ENCODE measurements at regions not wholly inside any gene's neighbourhood (a gene's known extent, or its start where the extent isn't known, plus 50 kb on each side); places are given as distances from the start of the nearest gene placed in this dataset.
A peak's percentile ranks its signal among the peaks of the same experiment; 100 is the strongest.
"Not testable (repeated sequence)": the region's sequence is repeated elsewhere in the genome, so short reads cannot be mapped to it uniquely, and the experiment has no call there.

GRCh38 chr14:88929656-88930436 lies 105.4 kb downstream of the TTC8 start:
- no peak for DNase-seq

GRCh38 chr14:88931321-88932110 lies 107.1 kb downstream of the TTC8 start:
- DNase-seq, result no peak

GRCh38 chr14:88933191-88933590 lies 108.7 kb downstream of the TTC8 start:
- peak; percentile 33 for DNase-seq

GRCh38 chr14:88934351-88934806 lies 109.9 kb downstream of the TTC8 start:
- no peak for DNase-seq

- no peak for DNase-seq
These were observed 110.6 kb downstream of the TTC8 start for GRCh38 chr14:88935083-88935482.

GRCh38 chr14:88937706-88938105 lies 113.3 kb downstream of the TTC8 start:
- no peak for DNase-seq

- DNase-seq, result no peak
These were observed 116.2 kb downstream of the TTC8 start for GRCh38 chr14:88940671-88941070.

- no peak for DNase-seq
These were observed 117.0 kb downstream of the TTC8 start for GRCh38 chr14:88941414-88941813.

- no peak for DNase-seq
These were observed 123.5 kb downstream of the TTC8 start for GRCh38 chr14:88947646-88948598.

GRCh38 chr14:88950069-88950468 lies 125.6 kb downstream of the TTC8 start:
- no peak for DNase-seq

- DNase-seq, result no peak
These were observed 126.9 kb downstream of the TTC8 start for GRCh38 chr14:88951370-88951769.

- no peak for DNase-seq
These were observed 128.4 kb downstream of the TTC8 start for GRCh38 chr14:88952901-88953300.

GRCh38 chr14:88955455-88955854 lies 131.0 kb downstream of the TTC8 start:
- no peak for DNase-seq

- no peak for DNase-seq
These were observed 136.0 kb downstream of the TTC8 start for GRCh38 chr14:88960496-88960895.

- DNase-seq, result no peak
These were observed 136.8 kb downstream of the TTC8 start for GRCh38 chr14:88961214-88961613.

- DNase-seq, result no peak
These were observed 137.9 kb downstream of the TTC8 start for GRCh38 chr14:88962356-88962755.

GRCh38 chr14:88967299-88967698 lies 142.8 kb downstream of the TTC8 start:
- no peak for DNase-seq

- DNase-seq, result no peak
These were observed 150.8 kb downstream of the TTC8 start for GRCh38 chr14:88975043-88975830.

GRCh38 chr14:88975926-88976325 lies 151.5 kb downstream of the TTC8 start:
- no peak for DNase-seq

GRCh38 chr14:88980907-88981306 lies 156.5 kb downstream of the TTC8 start:
- not testable (repeated sequence) for DNase-seq

- DNase-seq, result no peak
These were observed 157.5 kb downstream of the TTC8 start for GRCh38 chr14:88981948-88982347.

GRCh38 chr14:88983755-88984154 lies 159.3 kb downstream of the TTC8 start:
- DNase-seq, result no peak

All from NCI-H748 treated with DMSO at 0.1 percent for 48 hours (cell line).